ENCODE measurements at regions not wholly inside any gene's neighbourhood (a gene's known extent, or its start where the extent isn't known, plus 50 kb on each side); places are given as distances from the start of the nearest gene placed in this dataset.

DNA sequence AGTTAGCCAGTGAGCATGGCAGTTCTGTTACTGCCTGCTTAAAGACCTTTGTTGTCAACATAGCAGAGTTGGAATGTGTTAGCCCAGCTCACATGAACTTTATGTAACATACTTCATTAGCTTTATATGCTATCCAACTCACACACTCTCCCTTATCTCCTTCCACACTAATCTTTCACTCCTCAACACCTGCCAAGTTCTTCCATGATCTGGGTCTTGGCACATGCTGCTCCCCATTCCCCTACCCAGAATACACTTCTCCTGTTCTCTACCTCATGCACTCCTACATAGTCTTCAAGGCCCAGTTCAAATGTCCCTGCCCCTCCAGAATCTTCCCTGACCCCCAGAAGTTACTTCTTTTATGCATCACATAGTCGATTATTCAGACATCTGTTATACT, 179.3 kb downstream of the KATNAL1 start (continued):
- no peak for TF ChIP-seq RNF2 (IDR thresholded peaks at IDR 0.05; ENCODE audit: borderline replicate concordance, low read depth, low read length, missing control alignments, poor library complexity, severe bottlenecking)
- TF ChIP-seq KDM5A (IDR thresholded peaks at IDR 0.05; ENCODE audit: low read length), result no peak
- TF ChIP-seq CTBP2 (IDR thresholded peaks at IDR 0.05; ENCODE audit: borderline replicate concordance, insufficient read depth, insufficient read length, low read length), result no peak
- TF ChIP-seq YY1 (IDR thresholded peaks at IDR 0.05; ENCODE audit: low read depth, low read length), result no peak
- TF ChIP-seq GABPA (IDR thresholded peaks at IDR 0.05; ENCODE audit: borderline replicate concordance, insufficient read depth, low read length), result no peak
- TF ChIP-seq, protein P1, sequence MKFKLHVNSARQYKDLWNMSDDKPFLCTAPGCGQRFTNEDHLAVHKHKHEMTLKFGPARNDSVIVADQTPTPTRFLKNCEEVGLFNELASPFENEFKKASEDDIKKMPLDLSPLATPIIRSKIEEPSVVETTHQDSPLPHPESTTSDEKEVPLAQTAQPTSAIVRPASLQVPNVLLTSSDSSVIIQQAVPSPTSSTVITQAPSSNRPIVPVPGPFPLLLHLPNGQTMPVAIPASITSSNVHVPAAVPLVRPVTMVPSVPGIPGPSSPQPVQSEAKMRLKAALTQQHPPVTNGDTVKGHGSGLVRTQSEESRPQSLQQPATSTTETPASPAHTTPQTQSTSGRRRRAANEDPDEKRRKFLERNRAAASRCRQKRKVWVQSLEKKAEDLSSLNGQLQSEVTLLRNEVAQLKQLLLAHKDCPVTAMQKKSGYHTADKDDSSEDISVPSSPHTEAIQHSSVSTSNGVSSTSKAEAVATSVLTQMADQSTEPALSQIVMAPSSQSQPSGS (IDR thresholded peaks at IDR 0.05; ENCODE audit: low read length), result no peak
